SK-N-MC (cell line): ENCODE measurements at regions not wholly inside any gene's neighbourhood (a gene's known extent, or its start where the extent isn't known, plus 50 kb on each side); places are given as distances from the start of the nearest gene placed in this dataset.

Source experiments
- EZH2 ChIP-seq: fragments of 200-600 bp; sonication (generic); IDR thresholded peaks from one replicate; pipeline ENCODE4 v1.6.1; 2017; ENCODE audit warnings: antibody characterized with exemption
- POLR2AphosphoS5 ChIP-seq: IDR thresholded peaks from 2 replicates; pipeline ENCODE4 v1.6.1; 2012; ENCODE audit warnings: mild to moderate bottlenecking, low read depth, low read length, borderline replicate concordance

- TF ChIP-seq POLR2AphosphoS5 (no peak), EZH2 (no peak)
Measured at GRCh38 chr1:87170157-87170556, 158.5 kb upstream of the LMO4 start.
